ENCODE measurements at regions not wholly inside any gene's neighbourhood (a gene's known extent, or its start where the extent isn't known, plus 50 kb on each side); places are given as distances from the start of the nearest gene placed in this dataset.

DNA sequence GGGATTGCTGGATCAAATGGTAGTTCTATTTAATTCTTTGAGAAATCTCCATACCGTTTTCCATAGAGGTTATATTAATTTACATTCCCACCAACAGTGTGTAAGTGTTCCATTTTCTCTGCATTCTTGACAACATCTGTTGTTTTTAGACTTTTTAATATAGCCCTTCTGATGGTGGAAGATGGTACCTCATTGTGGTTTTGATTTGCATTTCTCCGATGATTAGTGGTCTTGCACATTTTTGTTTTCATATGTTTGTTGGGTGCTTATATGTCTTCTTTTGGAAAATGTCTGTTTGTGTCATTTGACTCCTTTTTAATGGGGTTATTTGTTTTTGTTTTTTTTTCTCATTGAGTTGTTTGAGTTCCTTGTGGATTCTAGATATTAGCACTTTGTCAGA lies 75.3 kb upstream of the PUDP start:
- DNase-seq (ENCODE audit: low spot score): no peak

- no peak for DNase-seq (ENCODE audit: low spot score)
Observed at GRCh38 chrX:7220121-7220520, 72.2 kb upstream of the PUDP start.

- DNase-seq (ENCODE audit: low spot score): no peak
Observed at GRCh38 chrX:7219153-7219705, 71.3 kb upstream of the PUDP start.

DNA sequence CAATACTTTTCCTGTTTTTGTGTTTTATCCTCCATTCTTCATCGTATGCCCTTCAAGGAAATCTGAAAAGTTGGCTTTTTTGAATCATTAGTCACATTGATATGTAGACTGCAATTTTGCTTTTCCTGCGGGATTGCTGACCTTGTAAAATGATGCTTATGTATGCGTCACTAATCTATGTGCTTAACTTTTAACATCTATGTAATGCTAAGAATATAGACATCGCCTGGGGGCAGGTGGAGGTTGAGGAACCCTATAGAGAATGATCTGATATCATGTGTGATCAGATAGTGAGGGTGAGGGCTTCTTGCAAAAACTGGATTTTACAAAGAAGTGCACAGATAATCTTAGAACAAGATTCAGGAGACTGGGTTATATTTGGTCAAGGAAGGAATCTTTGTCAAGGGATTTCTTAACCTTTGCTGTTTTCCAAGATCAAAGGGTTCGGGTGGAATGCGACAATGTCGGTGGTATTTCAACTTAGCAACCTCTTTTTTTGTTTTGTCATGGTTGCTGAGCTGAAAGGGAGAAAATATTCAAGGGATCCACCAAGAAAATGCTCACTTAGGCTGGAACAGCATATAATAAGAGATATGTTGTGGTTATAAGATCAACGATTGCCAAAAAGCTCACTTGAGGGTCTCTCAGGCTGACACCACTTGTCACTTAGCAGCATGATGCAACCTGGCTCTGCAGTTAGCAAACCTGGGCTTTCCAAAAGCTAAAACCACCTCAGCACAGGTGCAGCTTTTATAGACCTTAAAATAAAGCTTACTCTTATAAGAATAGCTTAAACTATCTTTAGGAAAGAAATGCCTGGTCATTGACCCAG lies 70.6 kb upstream of the PUDP start:
- DNase-seq (ENCODE audit: low spot score): no peak

DNA sequence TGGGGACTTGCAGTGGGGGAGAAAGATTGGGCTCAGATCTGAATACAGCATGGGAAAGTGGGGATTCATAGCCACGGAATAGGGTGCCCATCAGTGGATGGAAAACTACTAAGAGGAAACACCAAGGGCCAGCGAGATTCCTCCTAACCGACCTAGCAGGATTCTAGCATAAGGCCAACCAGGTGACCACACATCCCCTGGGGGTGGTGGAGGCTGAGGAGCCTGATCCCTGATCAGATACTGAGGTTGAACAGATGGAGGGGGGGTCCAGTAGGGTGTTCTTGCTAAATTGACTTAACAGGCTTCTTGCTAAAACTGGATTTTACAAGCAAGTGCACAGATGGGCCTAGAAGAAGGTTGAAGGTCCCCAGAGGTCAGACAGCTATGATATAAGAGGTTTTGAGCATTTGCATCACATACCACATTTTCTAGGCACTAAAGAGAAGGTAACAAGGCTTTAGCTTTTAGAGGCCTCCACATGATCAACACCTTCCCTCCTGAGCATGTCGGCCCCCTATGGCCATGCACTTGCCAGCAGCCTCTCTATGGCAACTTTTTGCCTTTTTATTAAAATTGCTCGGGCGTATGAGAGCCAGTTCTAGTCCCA lies 69.1 kb upstream of the PUDP start:
- no peak for DNase-seq (ENCODE audit: low spot score)

- DNase-seq (ENCODE audit: low spot score): no peak
Observed at GRCh38 chrX:7215842-7216241, 67.9 kb upstream of the PUDP start.

DNA sequence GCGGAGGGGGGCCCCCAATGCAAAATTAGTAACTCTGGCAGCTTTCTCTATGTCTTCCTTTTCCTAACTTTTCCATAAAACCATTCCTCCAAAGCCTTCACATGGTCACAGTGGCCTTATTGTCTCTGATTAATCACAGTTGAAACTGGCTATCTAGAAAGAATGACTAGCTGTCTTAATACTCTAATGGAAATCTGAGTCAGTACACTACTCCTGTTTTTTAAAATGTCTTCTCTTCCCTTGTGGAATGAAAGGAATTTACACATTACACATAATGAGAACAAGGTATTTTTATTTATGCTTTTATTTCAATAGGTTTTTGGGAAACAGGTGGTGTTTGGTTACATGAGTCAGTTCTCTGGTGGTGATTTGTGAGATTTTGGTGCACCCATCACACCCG lies 66.3 kb upstream of the PUDP start:
- DNase-seq (ENCODE audit: low spot score): no peak

- DNase-seq (ENCODE audit: low spot score): no peak
Observed at GRCh38 chrX:7205037-7205577, 57.2 kb upstream of the PUDP start.

GRCh38 chrX:7204619-7205018 lies 56.7 kb upstream of the PUDP start:
- DNase-seq (ENCODE audit: low spot score): no peak

DNA sequence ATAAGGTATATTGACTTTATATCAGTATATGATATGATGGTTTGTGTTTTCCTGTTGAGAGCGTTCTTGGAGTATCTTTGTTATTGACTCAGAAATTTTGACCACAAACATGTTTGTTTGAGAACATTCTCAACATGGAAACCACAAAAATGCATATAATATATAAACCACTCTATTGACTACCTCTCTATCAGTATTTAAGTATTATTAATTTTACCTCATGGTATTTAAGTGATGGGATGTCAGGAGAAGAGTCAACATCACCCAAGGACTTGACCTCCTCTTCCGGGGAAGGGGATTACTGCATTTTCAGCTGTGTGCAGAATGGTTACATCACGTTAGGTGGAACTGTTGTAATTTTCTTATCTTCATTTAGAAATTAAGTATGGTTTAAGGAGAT lies 54.3 kb upstream of the PUDP start:
- no peak for DNase-seq (ENCODE audit: low spot score)

- no peak for DNase-seq (ENCODE audit: low spot score)
Observed at GRCh38 chrX:7201496-7201895, 53.5 kb upstream of the PUDP start.

DNA sequence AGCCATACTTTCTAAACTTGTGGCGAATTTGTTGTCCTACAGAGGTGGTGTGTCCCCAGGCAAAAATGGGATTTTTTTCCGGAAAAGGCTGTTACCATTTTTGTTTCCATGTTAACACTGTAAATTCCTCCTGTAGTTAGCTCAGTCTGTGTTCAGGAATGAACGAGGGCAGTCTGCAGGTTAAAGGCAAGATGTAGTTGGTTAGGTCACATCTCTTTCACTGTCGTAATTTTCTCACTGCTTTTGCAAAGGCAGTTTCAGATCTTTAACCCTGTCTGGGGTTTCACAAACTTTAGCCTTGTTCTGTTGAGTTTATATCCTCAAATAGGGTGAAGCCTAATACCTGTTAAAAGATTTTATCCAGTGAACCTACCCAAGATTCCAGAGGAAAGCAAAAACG lies 50.5 kb upstream of the PUDP start:
- DNase-seq (ENCODE audit: low spot score): no peak

All from H4 (cell line).